HG03066 (cell line): ENCODE measurements at regions not wholly inside any gene's neighbourhood (a gene's known extent, or its start where the extent isn't known, plus 50 kb on each side); places are given as distances from the start of the nearest gene placed in this dataset.

Experiments used
- ATAC-seq: cut with Tn5 transposase; IDR thresholded peaks from one replicate; pipeline ENCODE4 v1.9.1; 2021; ENCODE audit warnings: low read depth; ENCODE audit not compliant: unreplicated experiment

DNA sequence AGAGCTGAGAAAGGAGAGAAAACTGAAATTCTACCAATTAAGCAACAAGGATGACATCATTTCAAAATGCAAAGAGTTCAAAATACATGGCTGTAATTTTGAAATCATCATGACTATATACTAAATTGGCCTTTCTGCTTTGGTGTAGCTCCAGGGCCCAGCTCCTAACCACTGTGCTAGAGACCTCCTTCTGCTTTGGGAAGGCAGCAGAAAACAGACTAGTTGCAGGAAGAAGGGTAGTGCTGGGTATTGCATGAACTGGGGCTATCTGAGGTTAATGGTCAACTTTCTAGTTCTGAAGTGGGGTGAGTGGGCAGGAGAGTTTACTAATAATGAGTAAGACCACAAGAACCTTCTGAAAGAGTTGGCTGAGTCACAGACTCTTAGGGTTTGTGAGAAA, 66.2 kb downstream of the PTGER2 start:
- peak; percentile 100 for ATAC-seq
